ENCODE measurements at regions not wholly inside any gene's neighbourhood (a gene's known extent, or its start where the extent isn't known, plus 50 kb on each side); places are given as distances from the start of the nearest gene placed in this dataset.
"Not testable (repeated sequence)": the region's sequence is repeated elsewhere in the genome, so short reads cannot be mapped to it uniquely, and the experiment has no call there.

GRCh38 chr16:29192329-29193247, 207.7 kb downstream of the LAT start:
- in situ Hi-C loops (cut with HindIII; ENCODE audit: low pct_unique_long_range_greater_than_20kb, low sequenced_read_pairs): no loop called here
- TF ChIP-seq JUND (IDR thresholded peaks at IDR 0.05; ENCODE audit: low read depth): no peak
- DNase-seq (ENCODE audit: low read depth in 1 of 2, low spot score in 1 of 2): no peak

GRCh38 chr16:29191636-29192180, 206.9 kb downstream of the LAT start:
- in situ Hi-C loops (cut with HindIII; ENCODE audit: low pct_unique_long_range_greater_than_20kb, low sequenced_read_pairs); DNase-seq (ENCODE audit: low read depth in 1 of 2, low spot score in 1 of 2): not testable (repeated sequence)

- in situ Hi-C loops (cut with HindIII; ENCODE audit: low pct_unique_long_range_greater_than_20kb, low sequenced_read_pairs); DNase-seq (ENCODE audit: low read depth in 1 of 2, low spot score in 1 of 2): not testable (repeated sequence)
These were observed 205.9 kb downstream of the LAT start for GRCh38 chr16:29190553-29191431.

GRCh38 chr16:29188806-29189205, 204.0 kb downstream of the LAT start:
- DNase-seq (ENCODE audit: low read depth in 1 of 2, low spot score in 1 of 2); in situ Hi-C loops (cut with HindIII; ENCODE audit: low pct_unique_long_range_greater_than_20kb, low sequenced_read_pairs): not testable (repeated sequence)

- in situ Hi-C loops (cut with HindIII; ENCODE audit: low pct_unique_long_range_greater_than_20kb, low sequenced_read_pairs); DNase-seq (ENCODE audit: low read depth in 1 of 2, low spot score in 1 of 2): not testable (repeated sequence)
These were observed 201.7 kb downstream of the LAT start for GRCh38 chr16:29186306-29187220.

GRCh38 chr16:29185872-29186271, 201.0 kb downstream of the LAT start:
- DNase-seq (ENCODE audit: low read depth in 1 of 2, low spot score in 1 of 2); in situ Hi-C loops (cut with HindIII; ENCODE audit: low pct_unique_long_range_greater_than_20kb, low sequenced_read_pairs): not testable (repeated sequence)

- DNase-seq (ENCODE audit: low read depth in 1 of 2, low spot score in 1 of 2); in situ Hi-C loops (cut with HindIII; ENCODE audit: low pct_unique_long_range_greater_than_20kb, low sequenced_read_pairs): not testable (repeated sequence)
These were observed 200.0 kb downstream of the LAT start for GRCh38 chr16:29184738-29185438.

- DNase-seq (ENCODE audit: low read depth in 1 of 2, low spot score in 1 of 2); in situ Hi-C loops (cut with HindIII; ENCODE audit: low pct_unique_long_range_greater_than_20kb, low sequenced_read_pairs): not testable (repeated sequence)
These were observed 198.4 kb downstream of the LAT start for GRCh38 chr16:29182940-29183868.

- TF ChIP-seq JUND (IDR thresholded peaks at IDR 0.05; ENCODE audit: low read depth): no peak
- in situ Hi-C loops (cut with HindIII; ENCODE audit: low pct_unique_long_range_greater_than_20kb, low sequenced_read_pairs): no loop called here
- DNase-seq (ENCODE audit: low read depth in 1 of 2, low spot score in 1 of 2): no peak
These were observed 197.6 kb downstream of the LAT start for GRCh38 chr16:29182501-29182900.

GRCh38 chr16:29181921-29182411, 197.1 kb downstream of the LAT start:
- in situ Hi-C loops (cut with HindIII; ENCODE audit: low pct_unique_long_range_greater_than_20kb, low sequenced_read_pairs): not testable (repeated sequence)
- DNase-seq (ENCODE audit: low read depth in 1 of 2, low spot score in 1 of 2): peak; percentile 52 to 58

- DNase-seq (ENCODE audit: low read depth in 1 of 2, low spot score in 1 of 2); in situ Hi-C loops (cut with HindIII; ENCODE audit: low pct_unique_long_range_greater_than_20kb, low sequenced_read_pairs): not testable (repeated sequence)
These were observed 196.5 kb downstream of the LAT start for GRCh38 chr16:29181254-29181780.

- in situ Hi-C loops (cut with HindIII; ENCODE audit: low pct_unique_long_range_greater_than_20kb, low sequenced_read_pairs); DNase-seq (ENCODE audit: low read depth in 1 of 2, low spot score in 1 of 2): not testable (repeated sequence)
These were observed 195.4 kb downstream of the LAT start for GRCh38 chr16:29180206-29180600.

GRCh38 chr16:29179401-29180205, 194.8 kb downstream of the LAT start:
- DNase-seq (ENCODE audit: low read depth in 1 of 2, low spot score in 1 of 2); in situ Hi-C loops (cut with HindIII; ENCODE audit: low pct_unique_long_range_greater_than_20kb, low sequenced_read_pairs): not testable (repeated sequence)

All from T47D (cell line).